ENCODE measurements at regions not wholly inside any gene's neighbourhood (a gene's known extent, or its start where the extent isn't known, plus 50 kb on each side); places are given as distances from the start of the nearest gene placed in this dataset.

DNA sequence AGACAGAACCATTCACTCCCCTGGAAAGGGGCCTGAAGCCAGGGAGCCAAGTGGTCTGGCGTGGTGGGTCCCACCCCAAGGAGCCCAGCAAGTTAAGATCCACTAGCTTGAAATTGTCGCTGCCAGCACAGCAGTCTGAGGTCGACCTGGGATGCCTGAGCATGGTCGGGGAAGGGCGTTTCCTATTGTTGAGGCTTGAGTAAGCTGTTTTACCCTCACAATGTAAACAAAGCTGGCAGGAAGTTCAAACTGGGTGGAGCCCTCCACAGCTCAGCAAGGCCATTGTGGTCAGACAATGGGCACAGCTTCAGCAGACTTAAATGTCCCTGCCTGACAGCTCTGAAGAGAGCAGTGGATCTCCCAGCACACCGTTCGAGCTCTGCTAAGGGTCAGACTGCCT is 195.6 kb upstream of the DACH1 start:
- TF ChIP-seq ZNF384 (IDR thresholded peaks at IDR 0.05): no peak
- TF ChIP-seq FOXM1 (IDR thresholded peaks at IDR 0.05; ENCODE audit: borderline replicate concordance): no peak
- TF ChIP-seq SUZ12 (IDR thresholded peaks at IDR 0.05): no peak
- TF ChIP-seq FOXA1 (IDR thresholded peaks at IDR 0.05): no peak
- no peak for TF ChIP-seq SP1 (IDR thresholded peaks at IDR 0.05)
- no peak for TF ChIP-seq ELF4 (IDR thresholded peaks at IDR 0.05)
- no peak for TF ChIP-seq LEF1 (IDR thresholded peaks at IDR 0.05; ENCODE audit: borderline replicate concordance)
- TF ChIP-seq FOXK2 (IDR thresholded peaks at IDR 0.05): no peak
- no peak for TF ChIP-seq ARNT (IDR thresholded peaks at IDR 0.05)
- TF ChIP-seq L3MBTL2 (conservative IDR thresholded peaks at IDR 0.05): no peak
